Thoracic aorta (tissue), 2 donors: ENCODE measurements at regions not wholly inside any gene's neighbourhood (a gene's known extent, or its start where the extent isn't known, plus 50 kb on each side); places are given as distances from the start of the nearest gene placed in this dataset.

ENCODE experiments used
- ATAC-seq: fragments of 150-250 bp; one replicate; pipeline ENCODE4 v1.8.0; 2017; ENCODE audit warnings: low read depth; ENCODE audit not compliant: insufficient number of reproducible peaks, low FRiP score
- DNase-seq: peaks from one replicate; pipeline ENCODE4 v3.0.0-alpha.2; 2020; ENCODE audit warnings: low spot score
- H3K27ac ChIP-seq, 2 donors: fragments of 200-600 bp; sonication (generic); 1 replicate in 1 of 2; 2 replicates in 1 of 2; pipeline ENCODE4 v1.5.1; 2016; ENCODE audit warnings: mild to moderate bottlenecking in 2 of 2, moderate library complexity in 2 of 2
- H3K27me3 ChIP-seq: fragments of 200-600 bp; sonication (generic); replicated peaks from 2 replicates; pipeline ENCODE4 v1.6.0; 2016; ENCODE audit warnings: mild to moderate bottlenecking; ENCODE audit not compliant: insufficient read depth
- H3K36me3 ChIP-seq: fragments of 200-600 bp; sonication (generic); one replicate; pipeline ENCODE4 v1.5.1; 2016
- H3K4me1 ChIP-seq, 2 donors: fragments of 200-600 bp; sonication (generic); 1 replicate in 1 of 2; 2 replicates in 1 of 2; pipeline versions ENCODE4 v1.5.1 to v1.6.0; 2016; ENCODE audit warnings: low read depth in 2 of 2, mild to moderate bottlenecking in 1 of 2; ENCODE audit not compliant: control insufficient read depth in 1 of 2
- H3K4me3 ChIP-seq: fragments of 200-600 bp; sonication (generic); 2 replicates; pipeline ENCODE4 v1.5.1; 2016; ENCODE audit warnings: mild to moderate bottlenecking
- H3K9me3 ChIP-seq: fragments of 200-600 bp; sonication (generic); 2 replicates; pipeline ENCODE4 v1.5.1; 2016
- CTCF ChIP-seq: fragments of 200-600 bp; sonication (generic); IDR thresholded peaks from one replicate; pipeline ENCODE4 v1.5.1; 2019; ENCODE audit warnings: antibody characterized with exemption

- Histone ChIP-seq H3K4me3 (no peak overlapping the region), H3K27ac (no peak overlapping the region), H3K27me3 (no peaks in the 10 kb centered on the region), H3K4me1 (peaks cover 0 to 14% of the 10 kb centered on the region in 2 donors), H3K9me3 (no peaks in the 10 kb centered on the region), H3K36me3 (no peaks in the 10 kb centered on the region)
- no peak for TF ChIP-seq CTCF
- ATAC-seq (no peak), DNase-seq (no peak)
Observed at GRCh38 chr18:22567794-22568193, 150.1 kb upstream of the CTAGE1 start.

- Histone ChIP-seq H3K4me3 (no peak overlapping the region), H3K27me3 (no peaks in the 10 kb centered on the region), H3K27ac (no peak overlapping the region), H3K36me3 (no peaks in the 10 kb centered on the region), H3K9me3 (no peaks in the 10 kb centered on the region), H3K4me1 (no peaks in the 10 kb centered on the region)
- ATAC-seq (no peak), DNase-seq (no peak)
- no peak for TF ChIP-seq CTCF
Observed at GRCh38 chr18:22570492-22570891, 152.8 kb upstream of the CTAGE1 start.

- DNase-seq (no peak), ATAC-seq (no peak)
- Histone ChIP-seq H3K27me3 (no peaks in the 10 kb centered on the region), H3K36me3 (no peaks in the 10 kb centered on the region), H3K4me1 (no peaks in the 10 kb centered on the region), H3K9me3 (no peaks in the 10 kb centered on the region), H3K4me3 (no peak overlapping the region), H3K27ac (no peak overlapping the region)
- TF ChIP-seq CTCF: no peak
Observed at GRCh38 chr18:22572341-22572740, 154.6 kb upstream of the CTAGE1 start.

- no peaks in the 10 kb centered on the region for H3K4me1 ChIP-seq
- H3K36me3 ChIP-seq: no peaks in the 10 kb centered on the region
- H3K27ac ChIP-seq: no peak overlapping the region
- ATAC-seq (no peak), DNase-seq (no peak)
- no peaks in the 10 kb centered on the region for H3K27me3 ChIP-seq
- H3K4me3 ChIP-seq: no peak overlapping the region
- no peaks in the 10 kb centered on the region for H3K9me3 ChIP-seq
- no peak for TF ChIP-seq CTCF
Observed at GRCh38 chr18:22579271-22579670, 161.6 kb upstream of the CTAGE1 start.

GRCh38 chr18:22585333-22585732 is 167.6 kb upstream of the CTAGE1 start:
- no peak for ATAC-seq
- Histone ChIP-seq H3K4me3 (no peak overlapping the region), H3K27ac (no peak overlapping the region), H3K36me3 (no peaks in the 10 kb centered on the region), H3K9me3 (no peaks in the 10 kb centered on the region), H3K4me1 (no peaks in the 10 kb centered on the region), H3K27me3 (no peaks in the 10 kb centered on the region)
- TF ChIP-seq CTCF: no peak
- DNase-seq: no peak
